Mesendoderm (in vitro differentiated cells): ENCODE measurements at regions not wholly inside any gene's neighbourhood (a gene's known extent, or its start where the extent isn't known, plus 50 kb on each side); places are given as distances from the start of the nearest gene placed in this dataset.

ENCODE experiments used
- DNase-seq: peaks from one replicate; pipeline ENCODE4 v3.0.0; 2013
- H2AK5ac ChIP-seq: 2 replicates; pipeline ENCODE4 v1.6.1; 2013; ENCODE audit warnings: low read length, inconsistent platforms
- H2BK120ac ChIP-seq: 2 replicates; pipeline ENCODE4 v1.6.1; 2013; ENCODE audit warnings: low read depth, mild to moderate bottlenecking, low read length, moderate library complexity, mixed read lengths
- H2BK15ac ChIP-seq: replicated peaks from 2 replicates; pipeline ENCODE4 v1.6.1; 2013; ENCODE audit warnings: low read depth, mild to moderate bottlenecking, moderate library complexity
- H2BK5ac ChIP-seq: 2 replicates; pipeline ENCODE4 v1.6.1; 2013; ENCODE audit warnings: low read length, inconsistent platforms
- H3K18ac ChIP-seq: 2 replicates; pipeline ENCODE4 v1.6.1; 2013; ENCODE audit warnings: mild to moderate bottlenecking, low read length, mixed read lengths
- H3K23ac ChIP-seq: one replicate; pipeline ENCODE4 v1.6.1; 2013; ENCODE audit warnings: low read length
- H3K27ac ChIP-seq: 2 replicates; pipeline ENCODE4 v1.5.1; 2013; ENCODE audit warnings: low read depth, mild to moderate bottlenecking, inconsistent platforms, low read length, moderate library complexity
- H3K27me3 ChIP-seq: 2 replicates; pipeline ENCODE4 v1.6.1; 2013; ENCODE audit warnings: low read length, control low read depth, mild to moderate bottlenecking, inconsistent platforms; ENCODE audit not compliant: insufficient read depth, poor library complexity
- H3K36me3 ChIP-seq: 2 replicates; pipeline ENCODE4 v1.6.1; 2013; ENCODE audit warnings: low read length, inconsistent platforms; ENCODE audit not compliant: control insufficient read depth, insufficient read depth
- H3K4ac ChIP-seq: one replicate; pipeline ENCODE4 v1.6.1; 2013; ENCODE audit warnings: low read depth, mild to moderate bottlenecking, low read length, moderate library complexity
- H3K4me1 ChIP-seq: 2 replicates; pipeline ENCODE4 v1.6.1; 2013; ENCODE audit warnings: low read depth, low read length, inconsistent platforms; ENCODE audit not compliant: control insufficient read depth
- H3K4me2 ChIP-seq: 2 replicates; pipeline ENCODE4 v1.6.1; 2013; ENCODE audit warnings: low read length
- H3K4me3 ChIP-seq: 2 replicates; pipeline ENCODE4 v1.5.1; 2013; ENCODE audit warnings: mild to moderate bottlenecking, low read length
- H3K56ac ChIP-seq: one replicate; pipeline ENCODE4 v1.6.1; 2013; ENCODE audit warnings: low read length
- H3K79me1 ChIP-seq: 2 replicates; pipeline ENCODE4 v1.6.1; 2013; ENCODE audit warnings: low read length, inconsistent platforms
- H3K79me2 ChIP-seq: 2 replicates; pipeline ENCODE4 v1.6.1; 2013; ENCODE audit warnings: mild to moderate bottlenecking, low read length; ENCODE audit not compliant: control insufficient read depth, insufficient read depth
- H3K9ac ChIP-seq: 2 replicates; pipeline ENCODE4 v1.6.1; 2013; ENCODE audit warnings: low read length, inconsistent platforms
- H4K5ac ChIP-seq: one replicate; pipeline ENCODE4 v1.6.1; 2013; ENCODE audit warnings: low read length
- H4K8ac ChIP-seq: one replicate; pipeline ENCODE4 v1.6.1; 2013; ENCODE audit warnings: low read depth, mild to moderate bottlenecking, control low read depth, low read length, moderate library complexity
- WGBS: extraction: QIAGEN DNeasy Blood & Tissue Kit; methylation state at CpG from one replicate; pipeline ENCODE4 v1.1.7; 2013; ENCODE audit warnings: low lambda C conversion rate, missing lambda C conversion rate; ENCODE audit not compliant: insufficient coverage; ENCODE audit errors: extremely low coverage; 5-methylcytosine and 5-hydroxymethylcytosine counted together

- no peak overlapping the region for H3K9ac ChIP-seq
- no peaks in the 10 kb centered on the region for H3K36me3 ChIP-seq
- H3K4me2 ChIP-seq, result no peak overlapping the region
- no CpG with 5 or more reads among the region's 2 CpGs for WGBS
- H3K4me1 ChIP-seq, result no peaks in the 10 kb centered on the region
- no peak overlapping the region for H2BK15ac ChIP-seq
- H3K4ac ChIP-seq, result no peak overlapping the region
- no peaks in the 10 kb centered on the region for H3K79me2 ChIP-seq
- H3K79me1 ChIP-seq, result no peaks in the 10 kb centered on the region
- DNase-seq, result no peak
- H3K56ac ChIP-seq, result no peak overlapping the region
- no peak overlapping the region for H2AK5ac ChIP-seq
- H4K5ac ChIP-seq, result no peak overlapping the region
- H3K4me3 ChIP-seq, result no peak overlapping the region
- H2BK5ac ChIP-seq, result no peak overlapping the region
- no peak overlapping the region for H4K8ac ChIP-seq
- H3K27me3 ChIP-seq, result no peaks in the 10 kb centered on the region
- H3K27ac ChIP-seq, result no peak overlapping the region
- H3K18ac ChIP-seq, result no peak overlapping the region
- H3K23ac ChIP-seq, result no peak overlapping the region
- H2BK120ac ChIP-seq, result no peak overlapping the region
Observed at GRCh38 chr14:44759277-44759676, 202.5 kb downstream of the KLHL28 start.

- WGBS, result no CpG with 5 or more reads among the region's 3 CpGs
- H2BK15ac ChIP-seq, result no peak overlapping the region
- no peaks in the 10 kb centered on the region for H3K79me2 ChIP-seq
- no peak overlapping the region for H2BK120ac ChIP-seq
- H3K4me2 ChIP-seq, result no peak overlapping the region
- no peak overlapping the region for H3K4me3 ChIP-seq
- DNase-seq, result no peak
- H3K79me1 ChIP-seq, result no peaks in the 10 kb centered on the region
- no peak overlapping the region for H3K4ac ChIP-seq
- no peak overlapping the region for H3K27ac ChIP-seq
- no peak overlapping the region for H3K56ac ChIP-seq
- no peak overlapping the region for H2BK5ac ChIP-seq
- H3K9ac ChIP-seq, result no peak overlapping the region
- no peaks in the 10 kb centered on the region for H3K4me1 ChIP-seq
- H2AK5ac ChIP-seq, result no peak overlapping the region
- H3K36me3 ChIP-seq, result no peaks in the 10 kb centered on the region
- no peaks in the 10 kb centered on the region for H3K27me3 ChIP-seq
- no peak overlapping the region for H4K5ac ChIP-seq
- no peak overlapping the region for H3K23ac ChIP-seq
- H4K8ac ChIP-seq, result no peak overlapping the region
- no peak overlapping the region for H3K18ac ChIP-seq
Observed at GRCh38 chr14:44756554-44756953, 205.2 kb downstream of the KLHL28 start.

GRCh38 chr14:44745371-44745770 is 216.4 kb downstream of the KLHL28 start:
- Histone ChIP-seq H3K56ac (no peak overlapping the region), H3K4me3 (no peak overlapping the region), H3K4me2 (no peak overlapping the region), H3K27ac (no peak overlapping the region), H3K18ac (no peak overlapping the region), H2AK5ac (no peak overlapping the region), H3K79me1 (no peaks in the 10 kb centered on the region), H3K23ac (no peak overlapping the region), H3K9ac (no peak overlapping the region), H4K5ac (no peak overlapping the region), H2BK120ac (no peak overlapping the region), H3K4me1 (no peaks in the 10 kb centered on the region), H3K4ac (no peak overlapping the region), H2BK5ac (no peak overlapping the region), H4K8ac (no peak overlapping the region), H2BK15ac (no peak overlapping the region), H3K79me2 (no peaks in the 10 kb centered on the region), H3K36me3 (no peaks in the 10 kb centered on the region), H3K27me3 (no peaks in the 10 kb centered on the region)
- DNase-seq, result no peak
- WGBS, result no CpG with 5 or more reads among the region's 1 CpG

- H3K79me2 ChIP-seq, result no peaks in the 10 kb centered on the region
- no peak overlapping the region for H3K4me2 ChIP-seq
- no peak overlapping the region for H2BK120ac ChIP-seq
- no peak overlapping the region for H4K5ac ChIP-seq
- H3K9ac ChIP-seq, result no peak overlapping the region
- H3K4ac ChIP-seq, result no peak overlapping the region
- H4K8ac ChIP-seq, result no peak overlapping the region
- no peaks in the 10 kb centered on the region for H3K27me3 ChIP-seq
- no peaks in the 10 kb centered on the region for H3K4me1 ChIP-seq
- H3K56ac ChIP-seq, result no peak overlapping the region
- no peak overlapping the region for H3K27ac ChIP-seq
- no peak for DNase-seq
- H2BK5ac ChIP-seq, result no peak overlapping the region
- no peak overlapping the region for H2AK5ac ChIP-seq
- WGBS, result no CpG with 5 or more reads among the region's 6 CpGs
- no peaks in the 10 kb centered on the region for H3K79me1 ChIP-seq
- no peak overlapping the region for H3K4me3 ChIP-seq
- H3K36me3 ChIP-seq, result no peaks in the 10 kb centered on the region
- H2BK15ac ChIP-seq, result no peak overlapping the region
- H3K18ac ChIP-seq, result no peak overlapping the region
- H3K23ac ChIP-seq, result no peak overlapping the region
Observed at GRCh38 chr14:44742202-44742601, 219.5 kb downstream of the KLHL28 start.

- Histone ChIP-seq H2BK120ac (no peak overlapping the region), H3K18ac (no peak overlapping the region), H3K36me3 (no peaks in the 10 kb centered on the region), H3K4me2 (no peak overlapping the region), H3K9ac (no peak overlapping the region), H2BK15ac (no peak overlapping the region), H3K79me1 (no peaks in the 10 kb centered on the region), H3K4me1 (no peaks in the 10 kb centered on the region), H3K56ac (no peak overlapping the region), H4K8ac (no peak overlapping the region), H3K23ac (no peak overlapping the region), H2BK5ac (no peak overlapping the region), H3K27ac (no peak overlapping the region), H4K5ac (no peak overlapping the region), H2AK5ac (no peak overlapping the region), H3K4me3 (no peak overlapping the region), H3K27me3 (no peaks in the 10 kb centered on the region), H3K79me2 (no peaks in the 10 kb centered on the region), H3K4ac (no peak overlapping the region)
- no peak for DNase-seq
Observed at GRCh38 chr14:44741431-44741830, 220.3 kb downstream of the KLHL28 start.

- Histone ChIP-seq H4K5ac (no peak overlapping the region), H3K4ac (no peak overlapping the region), H2AK5ac (no peak overlapping the region), H3K4me3 (no peak overlapping the region), H3K23ac (no peak overlapping the region), H2BK5ac (no peak overlapping the region), H3K79me2 (no peaks in the 10 kb centered on the region), H3K79me1 (no peaks in the 10 kb centered on the region), H3K56ac (no peak overlapping the region), H3K4me1 (no peaks in the 10 kb centered on the region), H3K27ac (no peak overlapping the region), H3K18ac (no peak overlapping the region), H3K4me2 (no peak overlapping the region), H3K27me3 (no peaks in the 10 kb centered on the region), H4K8ac (no peak overlapping the region), H2BK120ac (no peak overlapping the region), H3K36me3 (no peaks in the 10 kb centered on the region), H2BK15ac (no peak overlapping the region), H3K9ac (no peak overlapping the region)
- DNase-seq, result peak; percentile 64
- WGBS, result no CpG with 5 or more reads among the region's 1 CpG
Observed at GRCh38 chr14:44736326-44736725, 225.4 kb downstream of the KLHL28 start.
